NCI-H82 treated with DMSO at 0.1 percent for 48 hours (cell line): ENCODE measurements at regions not wholly inside any gene's neighbourhood (a gene's known extent, or its start where the extent isn't known, plus 50 kb on each side); places are given as distances from the start of the nearest gene placed in this dataset.
"Not testable (repeated sequence)": the region's sequence is repeated elsewhere in the genome, so short reads cannot be mapped to it uniquely, and the experiment has no call there.

Experiments used
- DNase-seq: peaks from one replicate; lab custom pipeline; 2025; ENCODE audit not compliant: unreplicated experiment; lab: John Stamatoyannopoulos, UW

DNA sequence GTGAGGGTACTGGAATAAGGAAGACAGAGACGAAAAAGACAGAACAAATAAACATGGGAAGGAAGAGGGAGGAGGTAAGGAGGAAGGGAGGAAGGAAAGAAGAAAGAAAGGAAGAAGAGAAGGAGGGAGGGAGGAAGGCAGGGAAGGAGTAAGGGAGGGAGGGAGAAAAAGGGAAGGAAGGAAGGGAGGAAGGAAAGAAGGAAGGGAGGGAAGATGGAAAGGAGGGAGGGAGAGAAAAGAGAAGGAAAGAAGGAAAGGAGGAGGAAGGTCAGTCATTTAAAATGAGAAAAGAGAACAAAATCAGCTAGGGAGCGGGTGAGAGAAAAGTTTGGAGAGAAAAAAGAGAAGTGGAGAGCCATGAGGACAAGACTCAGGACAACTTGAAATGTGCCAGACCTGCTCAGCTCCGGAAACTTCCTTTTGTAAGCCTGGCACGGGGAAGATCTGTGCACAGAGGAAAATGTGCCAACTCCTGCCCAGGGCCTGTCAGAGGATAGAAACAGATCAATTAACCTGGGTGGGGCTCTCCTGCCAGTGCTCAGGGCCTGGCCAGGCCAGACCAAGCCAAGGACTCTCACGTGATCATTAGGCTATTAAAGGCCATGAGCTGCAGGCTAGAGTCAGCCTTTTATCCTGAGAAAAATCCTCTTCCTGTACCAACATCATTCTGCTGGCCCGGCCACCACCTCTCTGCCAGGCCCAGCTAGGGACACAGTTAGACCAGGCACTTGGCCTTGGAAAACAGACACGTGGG lies 50.1 kb upstream of the BCL6 start:
- DNase-seq = no peak

DNA sequence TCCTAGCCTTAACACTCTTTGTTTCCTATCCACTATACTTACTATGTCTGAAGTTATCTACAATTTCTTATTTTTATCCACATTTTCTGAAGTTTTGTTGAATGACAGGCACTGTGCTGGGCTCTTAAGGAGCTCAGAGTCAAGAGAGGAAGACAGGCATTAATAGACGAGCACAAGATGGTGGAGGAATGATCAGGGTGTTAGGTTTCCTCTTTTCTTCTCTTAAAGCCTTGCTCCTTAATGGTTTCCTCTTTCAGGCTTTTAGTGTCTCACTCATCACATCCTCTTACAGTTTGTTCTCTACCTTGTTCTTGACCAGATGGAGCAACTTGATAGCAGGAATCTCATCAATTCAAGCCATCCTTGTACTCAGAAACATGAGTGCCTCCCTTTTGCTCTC lies 52.9 kb upstream of the BCL6 start:
- DNase-seq = no peak

DNA sequence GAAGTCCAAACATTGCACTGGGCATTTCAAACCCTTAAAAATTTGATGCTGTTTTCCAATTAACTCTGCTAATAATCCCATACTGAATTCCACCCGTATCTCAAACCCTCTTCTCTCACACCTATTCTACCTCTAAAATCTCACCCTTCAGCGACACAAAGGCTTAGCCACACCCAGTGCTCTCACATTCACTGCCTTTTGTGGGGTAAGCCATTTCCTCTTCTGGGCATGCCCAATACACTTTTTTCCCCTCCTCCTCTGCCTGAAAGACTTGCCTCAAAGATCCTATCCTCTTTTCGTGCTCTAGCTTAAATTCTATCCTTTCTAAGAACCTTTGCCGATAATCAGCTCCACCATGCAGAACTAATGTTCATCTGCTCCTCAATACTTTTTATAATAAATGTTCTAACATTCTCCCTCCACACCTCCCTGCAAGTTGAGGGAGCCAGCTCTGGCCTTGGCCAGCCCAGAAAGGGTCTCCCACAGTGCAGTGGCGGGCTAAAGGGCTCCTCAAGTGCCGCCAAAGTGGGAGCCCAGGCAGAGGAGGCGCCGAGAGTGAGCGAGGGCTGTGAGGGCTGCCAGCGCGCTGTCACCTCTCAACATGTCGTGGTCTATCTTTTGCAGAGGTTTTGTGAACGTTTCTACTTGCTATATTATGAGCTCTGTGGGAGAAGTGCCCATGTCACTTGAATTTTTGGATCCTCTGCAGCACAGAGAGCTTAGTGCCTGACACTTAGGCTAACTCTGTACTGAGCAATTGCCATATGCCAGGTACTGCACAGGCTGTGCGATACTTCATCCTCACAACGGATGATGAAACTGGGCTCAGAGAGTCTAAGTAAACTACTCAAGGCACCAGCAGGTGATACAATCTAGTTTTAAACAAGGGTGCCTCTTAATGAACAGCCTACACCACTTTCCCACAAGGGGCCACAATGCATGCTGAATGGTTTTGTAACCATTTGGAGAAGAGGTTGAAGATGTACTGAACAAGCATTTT lies 53.6 kb upstream of the BCL6 start:
- DNase-seq = no peak

DNA sequence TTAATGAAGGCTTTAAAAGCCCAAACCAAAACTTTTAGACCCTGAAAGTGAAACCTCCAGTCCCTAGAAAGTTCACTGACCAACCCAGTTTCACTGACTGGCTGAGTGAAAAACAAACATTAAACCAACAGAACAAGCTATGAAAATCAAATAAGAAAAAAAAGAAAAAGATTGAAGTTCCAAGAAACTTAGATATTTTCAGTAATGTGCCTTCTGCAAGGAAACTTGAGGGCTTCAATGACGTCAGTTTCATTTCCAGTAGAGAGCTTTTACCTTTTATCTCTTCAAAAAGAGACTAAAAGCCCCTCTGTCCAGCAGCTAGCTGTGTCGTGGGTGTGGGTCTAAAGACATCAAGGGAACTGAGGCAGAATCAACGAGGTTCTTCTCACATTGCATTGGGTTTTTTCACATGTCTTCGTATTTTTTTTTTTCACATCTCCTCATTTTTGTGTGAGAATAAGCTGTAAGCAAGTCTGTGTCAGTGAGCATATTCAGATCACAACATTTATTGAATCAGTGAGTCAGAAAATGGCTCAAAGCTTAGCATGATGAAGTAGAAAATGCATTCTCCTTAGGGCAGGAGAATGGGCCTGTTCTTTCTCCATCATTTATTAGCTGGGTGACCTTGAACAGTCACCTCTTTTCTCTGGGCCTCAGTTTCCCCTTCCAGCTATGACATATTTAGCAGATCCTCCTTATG lies 54.8 kb upstream of the BCL6 start:
- no peak for DNase-seq

DNA sequence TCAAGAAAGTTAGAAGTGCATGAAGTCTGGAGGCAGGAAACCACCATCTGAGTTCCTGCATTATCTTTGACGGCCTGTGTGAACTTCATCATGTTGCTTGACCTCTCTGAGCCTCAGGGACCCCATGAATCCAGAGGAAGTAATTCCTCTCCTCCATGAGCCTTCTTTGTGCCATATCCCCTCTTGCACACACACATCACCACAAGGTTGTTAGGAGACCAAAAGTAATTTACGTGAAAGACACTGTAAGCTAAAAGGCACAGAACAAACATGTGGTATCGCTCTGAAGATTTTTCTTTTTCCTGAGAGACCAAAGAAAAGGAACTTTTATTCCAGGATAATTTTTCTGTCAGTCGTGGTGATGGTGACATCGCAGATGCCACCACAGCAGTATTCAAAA lies 55.9 kb upstream of the BCL6 start:
- DNase-seq = no peak

DNA sequence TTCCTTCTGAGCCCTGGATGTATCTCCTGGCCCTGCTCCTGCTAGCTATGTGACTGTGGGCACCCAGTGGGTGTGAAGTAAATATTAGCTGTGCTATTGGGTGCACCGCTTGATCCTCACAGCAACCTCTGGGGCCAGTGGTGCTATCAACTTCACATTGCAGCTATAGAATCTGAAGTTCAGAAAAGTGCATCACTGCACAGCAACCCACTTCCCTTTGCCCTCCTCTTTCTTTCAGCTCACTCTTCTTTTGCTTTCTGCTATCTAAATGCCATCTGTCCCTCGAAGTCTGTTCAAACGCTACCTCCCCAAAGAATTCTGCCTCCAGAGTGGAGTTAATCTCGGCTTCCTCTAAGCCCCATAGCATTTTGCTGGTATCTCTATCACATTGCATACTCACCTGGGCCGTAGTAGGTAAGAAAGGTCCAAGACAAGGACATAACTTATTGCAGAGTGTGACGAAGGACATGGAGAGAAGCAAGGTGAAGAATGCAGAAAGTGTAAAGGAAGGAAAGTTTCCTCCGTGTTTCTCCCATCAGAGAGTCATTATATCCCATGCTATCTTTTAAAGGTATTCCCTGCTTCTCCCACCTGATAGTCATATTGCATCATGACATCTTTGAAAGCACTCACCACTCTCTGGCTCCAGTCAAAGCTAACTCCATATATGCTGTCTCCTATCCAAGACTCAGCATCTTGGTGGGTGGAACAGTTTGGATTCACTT lies 57.1 kb upstream of the BCL6 start:
- DNase-seq = no peak

DNA sequence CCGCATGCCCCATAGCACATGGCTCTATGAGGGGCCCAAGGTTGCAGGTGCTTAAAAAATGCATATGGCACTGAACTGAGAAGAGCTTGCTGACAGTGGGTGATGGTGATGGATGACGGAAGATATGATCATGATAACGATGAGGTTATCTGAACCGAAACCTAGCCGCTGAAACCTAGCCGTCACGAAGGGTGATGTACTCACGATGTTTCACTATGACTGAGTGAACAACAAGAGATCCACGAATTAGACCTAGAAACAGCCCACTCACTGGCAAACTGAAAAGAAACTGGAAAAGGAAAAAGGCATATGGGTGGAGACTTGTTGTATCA lies 57.6 kb upstream of the BCL6 start:
- no peak for DNase-seq

DNA sequence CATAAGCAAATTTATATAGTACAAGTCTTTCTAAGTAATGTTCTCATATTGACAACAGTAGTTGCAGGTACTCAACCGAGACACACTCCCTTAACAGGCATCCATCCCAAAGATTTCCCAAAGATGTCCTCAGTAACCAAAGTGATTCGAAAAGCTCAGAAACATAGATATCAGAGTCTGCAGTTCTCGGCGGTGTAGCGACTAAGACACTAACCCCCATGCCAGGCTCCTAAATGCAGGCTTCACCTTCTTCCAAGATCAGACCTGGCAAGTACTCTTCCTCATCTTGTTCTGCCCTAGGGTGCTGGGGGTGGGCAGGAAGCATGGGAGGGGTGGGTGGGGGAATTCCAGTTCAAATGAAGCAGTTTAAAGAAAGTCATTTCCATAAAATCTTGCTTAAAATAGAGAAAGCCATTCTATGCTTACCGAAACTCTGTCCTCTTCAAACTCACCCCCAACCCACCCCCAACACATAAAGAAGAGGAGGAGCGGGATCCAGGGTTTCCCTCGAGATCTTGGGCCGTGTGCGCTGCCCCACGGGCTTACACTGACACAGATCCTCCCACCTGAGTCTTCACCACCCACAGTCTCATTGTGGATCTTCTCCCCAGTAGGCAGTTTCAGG lies 59.0 kb upstream of the BCL6 start:
- DNase-seq = no peak

DNA sequence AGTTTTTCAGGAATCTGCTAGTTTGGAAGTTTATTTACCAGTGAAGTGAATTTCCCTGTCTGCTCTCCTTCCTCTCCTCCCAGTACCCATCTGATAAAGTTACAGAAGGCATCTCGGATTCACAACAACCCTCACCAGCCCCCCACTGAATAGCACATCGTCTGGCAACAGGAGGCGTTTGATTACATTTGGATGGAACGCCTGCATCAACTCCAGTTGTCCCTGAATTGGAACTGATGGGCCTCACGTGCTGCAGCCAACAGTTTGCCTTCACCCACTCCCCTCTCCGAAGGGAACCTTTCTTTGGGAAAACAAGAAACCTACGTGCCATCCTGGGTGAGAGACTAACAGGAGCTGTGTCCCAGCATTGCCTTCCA lies 59.5 kb upstream of the BCL6 start:
- DNase-seq = no peak

DNA sequence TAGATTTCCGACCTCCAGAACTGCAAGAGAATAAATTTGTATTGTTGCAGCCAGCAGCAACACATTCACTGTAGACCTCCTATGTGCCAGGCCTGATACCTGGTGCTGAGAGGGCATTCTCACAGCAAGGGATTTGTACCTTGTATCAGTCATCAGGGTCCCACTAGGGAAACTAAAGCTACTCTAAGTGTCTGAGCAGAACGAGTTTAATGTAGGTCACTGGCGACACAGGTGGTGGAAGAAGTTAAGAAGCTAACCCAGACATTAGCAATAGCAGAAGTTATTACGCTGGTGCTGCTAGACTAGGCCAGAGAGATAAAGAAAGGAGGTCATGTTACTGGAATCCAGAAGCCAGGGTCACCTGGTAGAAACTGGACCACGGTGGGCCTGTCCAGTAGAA lies 60.5 kb upstream of the BCL6 start:
- DNase-seq = no peak

DNA sequence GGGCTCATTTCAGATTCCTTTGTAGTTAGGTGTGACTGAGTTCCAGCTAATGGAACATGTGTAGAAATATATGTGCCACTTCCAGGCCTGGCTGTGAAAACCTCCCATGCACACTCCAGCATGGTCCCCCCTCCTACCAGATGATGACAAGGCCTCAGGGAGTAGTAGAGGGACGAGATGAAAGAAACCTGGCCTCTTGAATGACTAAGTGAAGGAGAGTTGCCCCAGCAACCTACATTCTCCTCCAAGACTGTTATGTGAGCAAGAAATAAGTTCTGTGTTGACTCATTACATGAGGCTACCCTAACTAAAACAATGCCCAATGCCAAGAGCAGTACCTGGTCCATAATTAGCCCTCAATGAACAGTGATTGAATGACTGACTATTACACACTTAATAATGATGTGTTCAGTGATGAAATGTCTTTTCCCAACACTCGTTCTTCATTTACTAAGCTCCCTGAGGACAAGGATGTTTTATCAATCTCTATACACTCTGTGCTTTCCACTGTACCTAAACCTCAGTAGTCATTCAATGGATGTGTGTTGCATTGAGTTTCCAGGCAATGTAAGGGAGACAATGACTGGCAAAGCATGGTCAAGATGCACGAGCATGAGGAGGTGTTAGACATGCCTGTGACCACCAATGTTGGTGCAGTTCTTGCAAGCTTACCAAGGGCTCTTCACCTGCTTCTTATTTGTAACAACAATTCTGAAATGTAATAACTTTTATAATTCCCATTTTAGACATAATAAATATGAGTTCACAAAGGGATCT lies 62.0 kb upstream of the BCL6 start:
- DNase-seq = no peak

DNA sequence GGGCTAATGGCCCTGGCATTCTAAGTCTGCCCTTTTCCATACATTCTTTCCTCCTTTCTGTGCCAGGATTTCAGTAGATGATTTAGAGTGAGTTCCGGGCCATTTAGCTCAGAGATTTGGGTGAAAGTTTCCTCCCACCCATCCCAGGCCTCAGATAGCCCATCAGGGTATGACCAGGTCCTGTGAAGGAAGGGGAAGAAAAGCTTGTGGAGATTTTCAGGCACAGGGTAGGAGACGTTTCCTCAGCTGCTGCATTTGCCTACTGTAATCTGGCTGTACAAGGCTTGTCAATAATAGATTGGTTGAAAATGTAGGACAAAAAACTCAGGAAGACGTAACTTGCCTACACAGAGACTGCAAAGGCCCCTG lies 63.2 kb upstream of the BCL6 start:
- DNase-seq = no peak

DNA sequence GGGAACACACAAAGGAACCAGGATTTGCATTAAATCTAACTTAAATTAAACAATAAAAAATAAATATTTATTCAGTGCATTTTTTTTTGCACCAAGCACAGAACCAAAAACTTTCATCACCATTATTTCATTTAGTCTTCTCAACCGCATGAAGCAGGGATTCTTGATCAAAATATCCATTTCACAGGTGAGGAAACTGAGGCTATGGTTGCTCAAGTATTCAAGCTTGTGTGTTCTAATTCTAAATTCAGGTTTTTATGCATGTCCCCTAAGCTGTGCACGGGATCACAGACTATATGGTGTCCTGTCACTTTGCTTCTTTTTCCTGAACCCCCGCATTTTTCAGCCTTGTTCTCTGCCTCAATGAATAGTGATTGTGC lies 64.3 kb upstream of the BCL6 start:
- DNase-seq = no peak

DNA sequence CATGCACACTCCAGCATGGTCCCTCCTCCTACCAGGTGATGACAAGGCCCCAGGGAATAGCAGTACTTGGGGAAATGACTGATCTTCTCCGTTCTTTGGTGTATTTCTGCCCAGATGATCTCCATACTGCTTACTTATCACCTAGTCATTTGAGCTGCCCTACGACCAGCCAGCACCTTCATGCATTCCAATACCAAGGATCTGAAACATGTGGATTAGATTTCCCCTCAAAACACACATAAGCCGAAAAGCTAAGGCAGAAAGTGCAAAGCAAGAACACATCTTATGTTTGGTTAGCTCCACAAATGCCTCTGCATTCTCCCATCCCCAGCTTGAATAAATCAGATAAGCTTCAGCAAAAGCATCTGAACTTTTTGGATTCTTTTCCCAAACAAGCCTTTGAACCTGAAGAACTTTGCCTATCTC lies 64.8 kb upstream of the BCL6 start:
- no peak for DNase-seq

DNA sequence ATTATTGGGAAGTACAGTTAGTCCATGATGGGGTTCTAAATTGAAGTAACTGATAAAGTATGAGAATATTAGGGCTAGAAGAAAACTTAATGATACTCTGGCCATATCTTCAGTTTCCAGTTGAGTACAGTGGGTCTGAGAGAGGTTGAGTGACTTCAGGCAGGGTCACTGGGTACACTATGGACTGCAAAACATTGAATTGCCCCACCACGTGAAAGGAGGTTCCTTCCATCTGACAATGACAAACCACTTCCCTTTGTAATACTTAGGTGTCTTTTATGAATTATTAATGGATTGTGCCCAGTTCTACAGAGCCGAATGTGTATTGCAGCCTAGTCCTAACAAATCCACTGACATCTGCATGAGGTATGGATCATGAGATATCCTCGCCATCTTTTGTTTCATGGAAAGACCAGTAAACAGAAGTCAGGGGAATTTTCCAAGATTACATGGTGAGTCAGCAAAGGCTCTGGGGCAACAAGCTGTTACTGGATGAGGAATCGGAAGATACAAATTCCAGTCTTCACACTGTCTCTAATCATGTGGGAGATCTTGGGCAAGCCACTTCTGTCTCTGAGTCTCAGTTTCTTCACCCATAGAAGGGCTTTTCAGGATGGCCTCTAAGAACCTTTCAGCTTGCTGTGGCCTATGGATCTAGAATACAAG lies 66.5 kb upstream of the BCL6 start:
- no peak for DNase-seq

DNA sequence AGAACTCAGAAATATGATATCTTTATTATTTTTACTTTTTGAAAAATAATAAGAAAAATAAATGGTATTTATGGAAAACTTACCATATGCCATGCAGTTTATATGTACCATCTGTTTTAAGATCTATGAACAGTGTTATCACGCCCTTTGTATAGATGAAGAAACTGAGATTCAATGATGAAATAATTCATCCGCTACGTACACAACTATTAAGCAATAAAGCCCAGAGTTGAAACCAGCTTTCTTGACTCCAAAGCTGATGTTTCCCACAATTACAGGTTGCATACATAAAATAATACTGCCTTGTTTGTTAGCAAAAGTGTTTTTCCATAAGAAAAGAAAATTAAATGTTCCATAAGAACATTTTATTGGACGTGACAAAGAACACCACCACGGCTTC lies 67.2 kb upstream of the BCL6 start:
- DNase-seq = no peak

DNA sequence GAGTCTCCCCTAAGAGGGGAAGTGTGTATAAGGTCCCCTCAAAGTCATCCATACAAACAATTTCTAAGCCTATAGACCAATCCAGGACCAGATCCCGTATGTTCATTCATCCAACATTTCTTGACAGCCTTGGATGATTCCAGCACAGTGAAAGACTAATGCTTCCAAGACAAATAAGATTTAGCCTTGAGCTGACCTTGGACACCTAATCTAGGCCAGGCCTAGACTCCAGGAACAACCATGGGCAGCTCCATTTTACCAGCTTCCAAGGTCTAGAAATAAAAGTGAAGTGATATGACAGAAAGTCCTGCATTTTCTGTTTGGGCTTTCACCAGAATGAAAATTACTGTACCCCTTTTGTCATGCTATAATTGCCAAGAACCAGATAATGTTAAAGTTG lies 67.9 kb upstream of the BCL6 start:
- DNase-seq = no peak

DNA sequence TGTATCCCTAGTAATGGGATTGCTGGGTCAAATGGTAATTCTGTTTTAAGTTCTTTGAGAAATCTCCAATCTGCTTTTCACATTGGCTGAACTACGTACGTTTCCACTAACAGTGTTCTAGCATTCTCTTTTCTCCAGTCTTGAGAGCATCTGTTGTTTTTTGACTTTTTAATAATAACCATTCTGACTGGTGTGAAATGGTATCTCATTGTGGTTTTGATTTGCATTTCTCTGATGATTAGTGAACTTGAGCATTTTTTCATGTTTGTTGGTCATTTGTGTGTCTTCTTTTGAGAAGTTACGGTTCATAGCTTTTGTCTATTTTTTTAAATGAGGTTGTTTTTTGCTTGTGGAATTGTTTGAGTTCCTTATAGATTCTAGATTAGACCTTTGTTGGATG lies 72.5 kb upstream of the BCL6 start:
- DNase-seq = not testable (repeated sequence)

DNA sequence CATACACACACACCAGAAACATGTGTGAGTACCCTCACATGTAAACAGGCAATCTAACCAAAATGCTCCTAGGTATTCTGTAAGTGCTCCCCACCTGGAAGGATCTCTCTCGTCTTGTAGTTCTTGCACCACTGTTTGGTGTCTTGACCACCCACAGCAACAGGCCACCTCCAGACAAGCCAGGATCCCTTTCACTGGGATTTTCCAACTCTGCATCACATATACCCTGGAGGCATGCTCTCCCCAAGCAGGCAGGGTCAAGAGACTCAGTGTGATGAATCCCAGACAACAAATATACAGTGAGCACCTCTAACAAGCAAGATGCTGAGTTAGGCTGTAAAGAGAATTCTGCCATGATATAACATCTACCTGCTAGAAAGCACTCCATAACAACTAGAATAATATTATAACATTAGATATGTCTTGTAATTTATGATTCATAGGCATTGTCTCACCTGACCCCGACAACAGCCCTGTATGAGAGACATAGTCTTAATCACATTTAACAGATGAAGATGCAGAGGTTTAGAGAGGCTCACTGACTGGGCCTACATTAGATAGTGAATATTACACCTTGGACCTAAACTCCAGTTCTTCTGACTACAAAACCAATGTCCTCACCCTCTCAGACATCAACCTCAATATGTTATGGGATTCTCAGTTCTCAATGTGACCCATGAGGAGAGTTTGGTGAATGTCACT lies 76.5 kb upstream of the BCL6 start:
- no peak for DNase-seq
